H1 (cell line): ENCODE measurements at regions not wholly inside any gene's neighbourhood (a gene's known extent, or its start where the extent isn't known, plus 50 kb on each side); places are given as distances from the start of the nearest gene placed in this dataset.

Source experiments
- CTCF ChIA-PET: fragments of 300-600 bp; sonication (Branson Sonifier 250); formaldehyde crosslinking; loops from one replicate; lab custom pipeline; 2021; ENCODE audit not compliant: partially characterized antibody; lab: Charles Lee
- POLR2A ChIA-PET: fragments of 300-600 bp; sonication (Branson Sonifier 250); formaldehyde crosslinking; loops from one replicate; lab custom pipeline; 2021; ENCODE audit warnings: inconsistent platforms; ENCODE audit not compliant: partially characterized antibody; lab: Charles Lee
- DNase-seq, 2 experiments: peaks; one replicate each; pipeline versions ENCODE4 v3.0.0 to v3.0.0-alpha.2; 2010 to 2022; ENCODE audit warnings: low spot score in 2 of 2, low read depth in 1 of 2, mixed read lengths in 1 of 2
- FAIRE-seq: peaks from 2 replicates; lab custom pipeline; 2011; peaks lifted over from hg19 to GRCh38; lab: Jason Lieb, UNC
- H2AFZ ChIP-seq: 2 replicates; pipeline ENCODE4 v1.8.1; 2012; ENCODE audit warnings: low read length, inconsistent platforms
- H2AK5ac ChIP-seq: 2 replicates; pipeline ENCODE4 v1.6.1; 2013; ENCODE audit warnings: low read depth, low read length
- H2BK120ac ChIP-seq: replicated peaks from 2 replicates; pipeline ENCODE3; 2013; ENCODE audit warnings: low read depth, low read length, inconsistent platforms
- H2BK12ac ChIP-seq: 2 replicates; pipeline ENCODE4 v1.6.1; 2013; ENCODE audit warnings: low read depth, low read length
- H2BK15ac ChIP-seq: 2 replicates; pipeline ENCODE4 v1.6.1; 2013; ENCODE audit warnings: low read length
- H2BK20ac ChIP-seq: 2 replicates; pipeline ENCODE4 v1.6.1; 2013; ENCODE audit warnings: low read length
- H2BK5ac ChIP-seq: 2 replicates; pipeline ENCODE4 v1.6.1; 2013; ENCODE audit warnings: low read depth, low read length
- H3K14ac ChIP-seq: 2 replicates; pipeline ENCODE4 v1.6.1; 2013; ENCODE audit warnings: inconsistent platforms; ENCODE audit not compliant: insufficient read length
- H3K18ac ChIP-seq: 2 replicates; pipeline ENCODE4 v1.6.1; 2013; ENCODE audit warnings: low read length; ENCODE audit errors: extremely low read depth
- H3K23ac ChIP-seq: 2 replicates; pipeline ENCODE4 v1.6.1; 2013; ENCODE audit warnings: inconsistent platforms; ENCODE audit not compliant: insufficient read length
- H3K23me2 ChIP-seq: 2 replicates; pipeline ENCODE4 v1.6.1; 2013; ENCODE audit warnings: low read depth, low read length
- H3K27ac ChIP-seq: 2 replicates; pipeline ENCODE4 v1.6.1; 2011; ENCODE audit warnings: low read depth, low read length, inconsistent platforms
- H3K27me3 ChIP-seq, 4 experiments: replicated peaks in 1 of 4; 1 replicate in 1 of 4; 2 replicates in 3 of 4; pipeline versions ENCODE4 v1.6.1 to v1.8.1; 2011 to 2013; ENCODE audit warnings: low read length in 3 of 4, mild to moderate bottlenecking in 3 of 4, inconsistent platforms in 2 of 4, mixed read lengths in 2 of 4, moderate library complexity in 1 of 4; ENCODE audit not compliant: control insufficient read depth in 3 of 4, insufficient read depth in 3 of 4; ENCODE audit errors: extremely low read depth in 1 of 4
- H3K36me3 ChIP-seq, 4 experiments: 2 replicates each; pipeline versions ENCODE4 v1.6.1 to v1.8.1; 2011 to 2013; ENCODE audit warnings: mild to moderate bottlenecking in 4 of 4, low read length in 3 of 4, moderate library complexity in 2 of 4, control low read depth in 1 of 4, inconsistent platforms in 1 of 4; ENCODE audit not compliant: insufficient read depth in 4 of 4, control insufficient read depth in 2 of 4
- H3K4ac ChIP-seq: replicated peaks from 2 replicates; pipeline ENCODE3; 2013; ENCODE audit warnings: low read length, low read depth, mixed read lengths, inconsistent platforms; ENCODE audit not compliant: insufficient read length
- H3K4me1 ChIP-seq, 4 experiments: replicated peaks in 1 of 4; 1 replicate in 1 of 4; 2 replicates in 3 of 4; pipeline versions ENCODE4 v1.6.1 to v1.8.1; 2011 to 2013; ENCODE audit warnings: low read length in 3 of 4, inconsistent platforms in 2 of 4, mixed read lengths in 1 of 4; ENCODE audit not compliant: insufficient read depth in 4 of 4, control insufficient read depth in 3 of 4
- H3K4me2 ChIP-seq, 2 experiments: 2 replicates each; pipeline versions ENCODE4 v1.6.1 to v1.8.1; 2011 to 2013; ENCODE audit warnings: low read depth in 2 of 2, low read length in 2 of 2, control low read depth in 1 of 2, inconsistent platforms in 1 of 2, mild to moderate bottlenecking in 1 of 2; ENCODE audit not compliant: insufficient read depth in 1 of 2
- H3K4me3 ChIP-seq, 4 experiments: fragments of 200-600, 300-600 bp in 1 of 4; sonication (generic), shearing (Covaris generic), sonication (Bioruptor Twin) in 1 of 4; 2 replicates each; pipeline versions ENCODE4 v1.5.1 to v1.8.1; 2011 to 2016; ENCODE audit warnings: low read length in 4 of 4, low read depth in 3 of 4, control low read depth in 2 of 4, inconsistent platforms in 2 of 4, mild to moderate bottlenecking in 2 of 4, mixed read lengths in 1 of 4, moderate library complexity in 1 of 4; ENCODE audit not compliant: insufficient read depth in 2 of 4; ENCODE audit errors: extremely low read depth in 1 of 4
- H3K56ac ChIP-seq: replicated peaks from 2 replicates; pipeline ENCODE3; 2013; ENCODE audit warnings: low read depth, mild to moderate bottlenecking, mixed read lengths, low read length, inconsistent platforms; ENCODE audit not compliant: insufficient read length
- H3K79me1 ChIP-seq: 2 replicates; pipeline ENCODE4 v1.6.1; 2013; ENCODE audit warnings: low read depth, low read length, control low read depth
- H3K79me2 ChIP-seq, 2 experiments: 2 replicates each; pipeline versions ENCODE4 v1.6.1 to v1.8.1; 2012 to 2013; ENCODE audit warnings: low read length in 2 of 2, mild to moderate bottlenecking in 2 of 2, inconsistent platforms in 1 of 2; ENCODE audit not compliant: insufficient read depth in 2 of 2, control insufficient read depth in 1 of 2
- H3K9ac ChIP-seq, 4 experiments: replicated peaks in 1 of 4; 1 replicate in 1 of 4; 2 replicates in 3 of 4; pipeline versions ENCODE4 v1.6.1 to v1.8.1; 2011 to 2013; ENCODE audit warnings: low read depth in 3 of 4, low read length in 3 of 4, control low read depth in 2 of 4, mild to moderate bottlenecking in 2 of 4, moderate library complexity in 2 of 4, inconsistent platforms in 1 of 4; ENCODE audit errors: extremely low read depth in 1 of 4
- H3K9me3 ChIP-seq, 2 experiments: 2 replicates each; pipeline versions ENCODE4 v1.6.1 to v1.8.1; 2012 to 2013; ENCODE audit warnings: mild to moderate bottlenecking in 2 of 2, moderate library complexity in 2 of 2, control low read depth in 1 of 2, inconsistent platforms in 1 of 2, low read depth in 1 of 2, low read length in 1 of 2, mixed read lengths in 1 of 2; ENCODE audit not compliant: insufficient read depth in 2 of 2
- H4K20me1 ChIP-seq, 2 experiments: replicated peaks in 1 of 2; 2 replicates each; pipeline versions ENCODE3 to v1.8.1; 2011 to 2013; ENCODE audit warnings: inconsistent platforms in 2 of 2, low read length in 2 of 2, mild to moderate bottlenecking in 1 of 2; ENCODE audit not compliant: insufficient read depth in 2 of 2, control insufficient read depth in 1 of 2
- H4K5ac ChIP-seq: 2 replicates; pipeline ENCODE4 v1.6.1; 2013; ENCODE audit warnings: low read length, low read depth, mixed read lengths, inconsistent platforms; ENCODE audit not compliant: insufficient read length
- H4K8ac ChIP-seq: 2 replicates; pipeline ENCODE4 v1.8.0; 2013; ENCODE audit warnings: mild to moderate bottlenecking, moderate library complexity, low read length, inconsistent platforms; ENCODE audit not compliant: insufficient read depth; ENCODE audit errors: extremely low read depth
- H4K91ac ChIP-seq: replicated peaks from 2 replicates; pipeline ENCODE3; 2013; ENCODE audit warnings: low read length, mixed read lengths, inconsistent platforms; ENCODE audit not compliant: insufficient read length
- EP300 ChIP-seq, 2 experiments: IDR thresholded peaks; 1 replicate in 1 of 2; 2 replicates in 1 of 2; pipeline ENCODE4 v1.6.1; 2011 to 2012; ENCODE audit warnings: low read depth in 2 of 2, low read length in 2 of 2, mild to moderate bottlenecking in 2 of 2, borderline replicate concordance in 1 of 2, inconsistent platforms in 1 of 2, moderate library complexity in 1 of 2
- SP1 ChIP-seq: IDR thresholded peaks from 2 replicates; pipeline ENCODE4 v1.6.1; 2011; ENCODE audit warnings: low read depth, low read length
- WGBS, 2 experiments: shearing (Covaris generic) in 1 of 2; methylation state at CpG; one replicate each; pipeline versions ENCODE4 v1.1.6 to v1.1.7; 2013 to 2015; ENCODE audit warnings: low lambda C conversion rate in 2 of 2, mixed read lengths in 2 of 2, inconsistent platforms in 1 of 2, low coverage in 1 of 2, missing lambda C conversion rate in 1 of 2; ENCODE audit not compliant: insufficient replicate concordance in 2 of 2, insufficient coverage in 1 of 2, insufficient read length in 1 of 2; ENCODE audit errors: extremely low coverage in 1 of 2, missing lambda C conversion rate in 1 of 2; 5-methylcytosine and 5-hydroxymethylcytosine counted together

GRCh38 chr6:1070085-1070521 is 241.8 kb upstream of the FOXQ1 start:
- Histone ChIP-seq H3K79me1 (no peaks in the 10 kb centered on the region), H3K79me2 (no peaks in the 10 kb centered on the region; a peak in 1 of 4 replicates), H3K27me3 (no peaks in the 10 kb centered on the region), H2AK5ac (no peak overlapping the region), H3K9me3 (no peaks in the 10 kb centered on the region), H3K56ac (no peak overlapping the region), H3K36me3 (no peaks in the 10 kb centered on the region), H3K18ac (no peak overlapping the region), H3K23ac (no peak overlapping the region), H2BK120ac (no peak overlapping the region), H3K4me2 (no peak overlapping the region), H3K14ac (no peak overlapping the region), H3K23me2 (peaks cover 3% of the 10 kb centered on the region; the same call in 1 of the 2 replicates), H2BK12ac (no peak overlapping the region), H4K20me1 (peaks cover 0 to 2% of the 10 kb centered on the region in 2 experiments), H3K9ac (no peak overlapping the region), H3K4me3 (no peak overlapping the region), H2BK20ac (no peak overlapping the region), H3K27ac (no peak overlapping the region), H4K91ac (no peak overlapping the region), H3K4ac (no peak overlapping the region), H3K4me1 (no peaks in the 10 kb centered on the region), H4K8ac (no peak overlapping the region), H2AFZ (no peak overlapping the region; the same call in 1 of the 2 replicates), H4K5ac (no peak overlapping the region), H2BK5ac (no peak overlapping the region), H2BK15ac (no peak overlapping the region)
- POLR2A ChIA-PET = no interaction called here
- CTCF ChIA-PET = interaction anchor here (0.9 to 1.3 kb wide), 2 partner anchors 273 to 366 kb away, joined by 3 to 4 read pairs; no protein-coding TSS in a partner anchor
- WGBS, 2 experiments = 92% methylated on average over 11 of the region's 12 CpGs; no CpG with 5 or more reads in 1 of the 2 experiments
- DNase-seq (no peak), FAIRE-seq (no peak)
- TF ChIP-seq SP1 = no peak
- TF ChIP-seq EP300 (IDR thresholded peaks at IDR 0.05; ENCODE audit: borderline replicate concordance in 1 of 2, low read depth in 2 of 2, low read length in 2 of 2) = no peak
